Head of caudate nucleus (tissue), 42 donors: ENCODE measurements at regions not wholly inside any gene's neighbourhood (a gene's known extent, or its start where the extent isn't known, plus 50 kb on each side); places are given as distances from the start of the nearest gene placed in this dataset.
A peak's percentile ranks its signal among the peaks of the same experiment; 100 is the strongest.

ENCODE experiments used
- DNase-seq, 42 donors: peaks; one replicate each; pipeline versions ENCODE4 v3.0.0 to v3.0.0-alpha.2; 2020 to 2021; ENCODE audit warnings: mixed read lengths in 7 of 42
- intact Hi-C: fragments of 100-400 bp; cut with DNase I; formaldehyde crosslinking; loops from one replicate; pipeline ENCODE4 v1.15.0; 2022

DNA sequence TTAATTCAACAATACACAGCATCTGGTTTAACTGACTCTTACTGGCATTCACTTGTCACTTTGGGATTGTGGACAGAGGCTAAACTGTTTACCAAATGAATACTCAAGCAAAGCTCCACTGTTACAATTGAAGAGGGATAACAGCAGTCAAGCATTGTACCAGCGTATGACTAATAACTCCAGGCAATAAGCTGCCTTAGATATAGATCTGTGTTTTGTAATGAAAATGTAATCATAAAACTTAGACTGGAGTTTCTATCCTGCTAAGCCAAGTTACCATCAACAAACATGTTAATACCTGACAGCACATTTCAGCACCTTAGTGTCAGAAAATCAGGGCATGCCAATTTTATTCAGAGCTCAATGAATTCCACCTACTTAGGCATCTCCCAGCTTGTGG is 889.5 kb downstream of the EPHA4 start:
- intact Hi-C loops = no loop called here
- no peak for DNase-seq

DNA sequence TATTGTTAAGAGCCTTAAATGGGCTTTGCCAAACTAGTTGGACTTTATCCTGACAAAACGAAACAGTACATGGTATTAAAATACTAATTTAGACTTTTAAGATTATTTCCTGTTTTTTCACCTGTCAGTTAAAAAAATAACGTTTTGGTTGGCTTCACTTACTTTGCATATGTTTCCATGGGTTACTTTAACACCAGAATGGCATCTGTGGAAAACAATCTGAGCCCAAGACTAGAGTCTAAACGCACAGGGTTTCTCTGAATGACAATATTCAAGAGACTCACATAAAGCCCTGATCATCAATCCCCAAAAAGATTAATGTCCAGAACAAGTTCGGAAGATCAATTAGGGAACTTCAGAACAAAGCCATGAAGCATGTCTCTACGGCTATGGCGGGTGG is 888.0 kb downstream of the EPHA4 start:
- intact Hi-C loops = no loop called here

GRCh38 chr2:220687231-220687843 is 884.8 kb downstream of the EPHA4 start:
- peak; percentile 25 to 90 (median 74) for DNase-seq
- intact Hi-C loops = loop anchor here (2.0 kb wide), 1 partner anchor 885 kb away; the partner anchor contains the start of gene EPHA4

More for the DNA sequence above, 888.0 kb downstream of the EPHA4 start:
- DNase-seq = no peak

DNA sequence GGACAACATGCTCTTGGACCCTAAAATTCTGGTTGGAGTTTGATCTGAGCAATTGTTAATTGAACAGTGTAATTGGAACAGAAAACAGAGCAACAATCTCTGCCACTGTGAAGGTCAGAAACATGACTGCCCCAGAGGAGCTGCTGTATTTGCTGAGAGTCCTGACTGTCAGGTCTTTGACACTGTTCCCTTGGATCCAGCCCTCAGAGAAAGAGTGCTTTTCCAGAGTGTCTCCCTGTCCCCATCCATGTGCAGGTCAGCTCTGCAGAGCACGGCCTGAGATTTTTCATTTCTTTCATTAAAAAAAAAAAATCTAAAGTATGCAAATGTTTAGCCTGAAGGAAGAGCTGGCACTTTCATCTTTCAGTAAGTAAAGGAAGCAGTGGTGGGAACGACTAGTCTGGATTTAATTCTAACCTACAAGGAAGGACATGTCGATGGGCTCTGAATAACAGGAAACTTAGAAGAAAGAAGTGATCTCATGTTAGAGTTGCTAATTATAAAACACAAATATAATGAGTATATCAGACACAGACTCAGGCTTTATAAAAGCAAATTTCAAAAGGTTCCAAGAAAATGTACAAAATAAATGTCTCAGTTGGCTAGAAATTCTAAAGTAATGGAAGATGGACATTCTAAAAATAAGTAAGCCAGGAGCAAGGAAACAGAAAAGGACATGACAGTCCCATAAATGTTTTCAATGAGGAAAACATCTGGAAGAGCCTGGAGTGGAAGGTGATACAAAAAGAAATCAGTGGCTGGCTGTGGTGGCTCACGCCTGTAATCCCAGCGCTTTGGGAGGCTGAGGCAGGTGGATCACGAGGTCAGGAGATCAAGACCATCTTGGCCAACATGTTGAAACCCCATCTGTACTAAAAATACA is 876.5 kb downstream of the EPHA4 start:
- DNase-seq = no peak
- intact Hi-C loops = no loop called here

GRCh38 chr2:220696280-220696669 is 875.8 kb downstream of the EPHA4 start:
- intact Hi-C loops = no loop called here
- DNase-seq = no peak

DNA sequence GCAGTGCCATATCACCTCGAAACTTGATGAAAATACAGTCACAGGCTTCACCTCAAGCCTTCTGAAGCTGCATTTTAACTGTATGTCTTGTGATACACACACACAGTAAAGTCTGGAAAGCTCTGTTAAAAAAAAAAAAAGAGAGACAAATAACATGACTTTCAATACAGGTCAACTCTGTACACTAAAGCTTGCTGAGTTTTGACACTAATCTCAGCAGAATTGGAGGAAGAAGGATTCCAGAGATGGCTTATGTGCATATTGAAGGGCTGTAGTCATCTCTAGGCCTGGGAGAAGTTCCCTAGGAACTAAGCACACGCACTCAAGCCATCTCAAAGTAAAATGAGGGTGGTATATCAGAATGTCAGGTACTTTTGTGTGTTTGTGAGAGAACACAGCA is 875.1 kb downstream of the EPHA4 start:
- intact Hi-C loops = no loop called here
- DNase-seq = no peak

- intact Hi-C loops = no loop called here
- no peak for DNase-seq
Measured at GRCh38 chr2:220701115-220701514, 871.0 kb downstream of the EPHA4 start.

GRCh38 chr2:220703279-220703678 is 868.8 kb downstream of the EPHA4 start:
- DNase-seq = no peak
- intact Hi-C loops = no loop called here

DNA sequence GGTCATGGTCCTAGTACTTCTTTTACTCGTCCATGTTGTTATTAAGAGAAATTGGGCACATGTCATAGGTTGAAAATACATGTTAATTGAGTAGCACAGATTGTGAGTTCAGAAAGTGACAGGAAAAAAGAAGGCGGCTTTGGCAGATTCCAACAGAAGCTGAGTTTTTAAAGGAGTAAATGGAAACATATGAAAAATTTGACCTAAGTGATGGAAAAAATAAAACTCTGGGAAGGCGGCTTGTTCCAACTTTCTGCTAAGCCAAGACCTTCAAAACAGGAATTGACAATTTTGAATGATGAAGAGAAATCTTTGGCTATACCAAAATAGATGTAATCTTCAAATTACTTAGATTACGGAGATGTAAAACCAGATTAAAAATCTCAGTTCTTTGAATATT is 868.0 kb downstream of the EPHA4 start:
- intact Hi-C loops = no loop called here

GRCh38 chr2:220704810-220705209 is 867.3 kb downstream of the EPHA4 start:
- DNase-seq = no peak
- intact Hi-C loops = no loop called here

More for the DNA sequence above, 868.0 kb downstream of the EPHA4 start:
- no peak for DNase-seq

GRCh38 chr2:220705678-220706077 is 866.4 kb downstream of the EPHA4 start:
- no peak for DNase-seq
- intact Hi-C loops = no loop called here

DNA sequence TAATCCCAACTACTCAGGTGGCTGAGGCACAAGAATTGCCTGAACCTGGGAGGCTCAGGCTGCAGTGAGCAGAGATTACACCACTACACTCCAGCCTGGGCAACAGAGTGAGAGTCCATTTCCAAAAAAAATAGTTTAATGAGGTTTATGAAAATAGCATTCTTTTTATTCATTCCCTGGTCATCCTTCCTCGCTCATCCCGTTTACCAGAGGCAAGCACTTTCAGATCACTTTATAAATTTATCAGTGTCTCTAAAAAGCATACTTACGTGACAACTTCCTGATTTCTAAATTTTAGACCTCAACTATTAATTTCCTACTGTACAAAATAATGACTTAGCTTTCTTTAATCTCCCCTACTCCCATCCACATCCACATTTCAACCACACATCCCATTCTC is 864.8 kb downstream of the EPHA4 start:
- no peak for DNase-seq
- intact Hi-C loops = no loop called here

GRCh38 chr2:220708366-220708765 is 863.7 kb downstream of the EPHA4 start:
- intact Hi-C loops = no loop called here
- DNase-seq = no peak

DNA sequence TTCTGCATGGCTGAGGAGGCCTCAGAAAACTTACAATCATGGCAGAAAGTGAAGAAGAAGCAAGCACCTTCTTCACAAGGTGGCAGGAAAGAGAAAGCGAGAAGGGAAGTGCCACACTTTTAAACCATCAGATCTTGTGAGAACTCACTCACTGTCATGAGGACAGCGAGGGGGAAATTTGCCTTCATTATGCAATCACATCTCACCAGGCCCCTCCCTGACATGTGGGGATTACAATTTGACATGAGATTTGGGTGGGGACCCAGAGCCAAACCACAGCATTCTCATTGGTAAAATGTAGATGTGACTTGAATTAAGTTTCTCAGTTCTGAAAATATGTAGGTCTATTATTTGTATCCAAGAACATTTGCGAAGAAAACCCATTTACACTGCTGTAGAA is 854.8 kb downstream of the EPHA4 start:
- DNase-seq = no peak
- intact Hi-C loops = no loop called here

DNA sequence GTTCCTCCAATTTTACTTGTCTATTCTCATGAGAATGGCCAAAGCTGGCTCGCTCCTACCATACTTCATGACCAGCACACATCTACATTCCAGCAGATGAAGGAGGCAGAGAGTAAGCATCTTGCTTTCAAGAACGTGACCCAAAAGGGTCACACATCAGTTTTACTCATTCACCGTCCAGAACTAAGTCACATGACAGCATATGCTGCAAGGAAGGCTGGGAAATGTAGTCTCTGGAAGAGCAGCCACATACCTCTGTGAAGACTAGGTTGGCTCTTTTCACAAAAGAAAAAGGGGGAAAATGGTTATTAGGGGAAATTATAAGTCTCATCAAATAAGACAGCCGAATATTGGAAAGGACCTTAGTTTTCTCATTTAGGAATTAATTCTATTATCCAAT is 835.3 kb downstream of the EPHA4 start:
- intact Hi-C loops = no loop called here
- no peak for DNase-seq

GRCh38 chr2:220743203-220743602 is 828.9 kb downstream of the EPHA4 start:
- DNase-seq = no peak
- intact Hi-C loops = no loop called here

DNA sequence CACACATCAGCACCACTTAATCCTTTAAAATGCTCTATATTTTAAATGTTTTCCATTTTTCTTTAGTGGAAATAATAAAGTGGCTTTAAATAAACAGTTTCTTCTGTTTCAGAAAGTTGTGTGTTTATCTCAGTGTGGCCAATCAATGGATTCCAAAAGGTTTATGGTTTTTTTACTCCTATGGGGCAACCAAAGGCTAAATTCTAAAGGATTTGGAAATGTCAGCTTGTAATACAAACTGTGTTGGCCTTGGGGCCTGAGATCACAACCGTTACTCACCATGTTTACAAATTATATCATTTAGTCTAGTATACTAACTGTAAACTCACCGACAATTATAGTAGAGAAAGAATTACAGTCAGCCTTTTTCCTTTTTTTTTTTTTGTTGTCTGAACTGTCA is 827.2 kb downstream of the EPHA4 start:
- intact Hi-C loops = no loop called here
- no peak for DNase-seq

- no peak for DNase-seq
- intact Hi-C loops = no loop called here
Measured at GRCh38 chr2:220745682-220746081, 826.4 kb downstream of the EPHA4 start.

- DNase-seq = no peak
- intact Hi-C loops = no loop called here
Measured at GRCh38 chr2:220747736-220748135, 824.4 kb downstream of the EPHA4 start.

GRCh38 chr2:220748875-220749479 is 823.1 kb downstream of the EPHA4 start:
- intact Hi-C loops = no loop called here
- DNase-seq = no peak
